Inflammatory macrophage (primary cell): ENCODE measurements at regions not wholly inside any gene's neighbourhood (a gene's known extent, or its start where the extent isn't known, plus 50 kb on each side); places are given as distances from the start of the nearest gene placed in this dataset.

Source experiments
- DNase-seq, 2 donors: peaks; one replicate each; pipeline ENCODE4 v3.0.0-alpha.2; 2020 to 2022

GRCh38 chr1:99580451-99580850 lies 65.5 kb upstream of the PALMD start:
- DNase-seq, result no peak

GRCh38 chr1:99587008-99587407 lies 58.9 kb upstream of the PALMD start:
- no peak for DNase-seq

GRCh38 chr1:99589186-99589636 lies 56.7 kb upstream of the PALMD start:
- no peak for DNase-seq

- no peak for DNase-seq
Measured at GRCh38 chr1:99590578-99591209, 55.2 kb upstream of the PALMD start.

GRCh38 chr1:99591886-99592285 lies 54.0 kb upstream of the PALMD start:
- DNase-seq, result no peak

GRCh38 chr1:99594205-99594604 lies 51.7 kb upstream of the PALMD start:
- no peak for DNase-seq

GRCh38 chr1:99595041-99595440 lies 50.9 kb upstream of the PALMD start:
- no peak for DNase-seq

- DNase-seq, result no peak
Measured at GRCh38 chr1:99595441-99595840, 50.5 kb upstream of the PALMD start.
